ENCODE measurements at regions not wholly inside any gene's neighbourhood (a gene's known extent, or its start where the extent isn't known, plus 50 kb on each side); places are given as distances from the start of the nearest gene placed in this dataset.
"Not testable (repeated sequence)": the region's sequence is repeated elsewhere in the genome, so short reads cannot be mapped to it uniquely, and the experiment has no call there.

DNA sequence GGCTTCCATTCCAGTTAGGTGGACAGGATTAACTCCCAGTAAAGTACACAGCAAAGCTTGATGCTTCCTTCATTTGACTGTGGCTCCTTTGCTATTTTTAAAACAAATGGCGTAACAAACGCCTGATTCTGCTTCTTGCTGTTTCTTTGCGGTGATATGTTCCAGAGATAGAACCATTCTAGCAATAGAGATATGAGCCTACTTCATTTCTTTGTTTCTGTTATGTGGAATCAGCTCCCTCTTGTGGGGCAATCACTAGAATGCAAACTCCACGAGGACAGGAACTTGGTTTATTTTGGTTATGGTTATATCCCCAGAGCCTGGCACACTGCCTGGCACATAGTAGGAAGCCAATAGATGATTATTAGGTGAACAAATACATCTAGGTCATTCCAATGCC is 122.6 kb upstream of the SLC6A11 start:
- Histone ChIP-seq H3K27ac (ENCODE audit: low read depth, low read length) (no peak overlapping the region), H4K20me1 (ENCODE audit: low read depth, low read length) (no peaks in the 10 kb centered on the region), H3K27me3 (ENCODE audit: low read length) (no peaks in the 10 kb centered on the region), H3F3A (ENCODE audit: insufficient read depth) (no peaks in the 10 kb centered on the region), H3K9me2 (replicated peaks; ENCODE audit: insufficient read depth, low read length) (no peaks in the 10 kb centered on the region), H3K9ac (ENCODE audit: low read length) (no peak overlapping the region), H3K36me3 (ENCODE audit: low read length) (no peaks in the 10 kb centered on the region), H3K9me3 (ENCODE audit: insufficient read depth, low read length) (no peaks in the 10 kb centered on the region), H3K79me2 (ENCODE audit: insufficient read depth, low read length) (no peaks in the 10 kb centered on the region), H3K4me3 (ENCODE audit: insufficient read depth, low read length, poor library complexity, severe bottlenecking) (no peak overlapping the region), H3K4me2 (ENCODE audit: low read depth, low read length, poor library complexity, severe bottlenecking) (no peak overlapping the region), H2AFZ (ENCODE audit: low read depth, low read length, severe bottlenecking) (no peak overlapping the region)
- TF ChIP-seq, protein P1, sequence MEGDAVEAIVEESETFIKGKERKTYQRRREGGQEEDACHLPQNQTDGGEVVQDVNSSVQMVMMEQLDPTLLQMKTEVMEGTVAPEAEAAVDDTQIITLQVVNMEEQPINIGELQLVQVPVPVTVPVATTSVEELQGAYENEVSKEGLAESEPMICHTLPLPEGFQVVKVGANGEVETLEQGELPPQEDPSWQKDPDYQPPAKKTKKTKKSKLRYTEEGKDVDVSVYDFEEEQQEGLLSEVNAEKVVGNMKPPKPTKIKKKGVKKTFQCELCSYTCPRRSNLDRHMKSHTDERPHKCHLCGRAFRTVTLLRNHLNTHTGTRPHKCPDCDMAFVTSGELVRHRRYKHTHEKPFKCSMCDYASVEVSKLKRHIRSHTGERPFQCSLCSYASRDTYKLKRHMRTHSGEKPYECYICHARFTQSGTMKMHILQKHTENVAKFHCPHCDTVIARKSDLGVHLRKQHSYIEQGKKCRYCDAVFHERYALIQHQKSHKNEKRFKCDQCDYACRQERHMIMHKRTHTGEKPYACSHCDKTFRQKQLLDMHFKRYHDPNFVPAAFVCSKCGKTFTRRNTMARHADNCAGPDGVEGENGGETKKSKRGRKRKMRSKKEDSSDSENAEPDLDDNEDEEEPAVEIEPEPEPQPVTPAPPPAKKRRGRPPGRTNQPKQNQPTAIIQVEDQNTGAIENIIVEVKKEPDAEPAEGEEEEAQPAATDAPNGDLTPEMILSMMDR (IDR thresholded peaks at IDR 0.05; ENCODE audit: insufficient read depth, low read length, poor library complexity, severe bottlenecking) = no peak
- no peak for TF ChIP-seq EZH2phosphoT487 (conservative IDR thresholded peaks at IDR 0.05; ENCODE audit: low read length)

DNA sequence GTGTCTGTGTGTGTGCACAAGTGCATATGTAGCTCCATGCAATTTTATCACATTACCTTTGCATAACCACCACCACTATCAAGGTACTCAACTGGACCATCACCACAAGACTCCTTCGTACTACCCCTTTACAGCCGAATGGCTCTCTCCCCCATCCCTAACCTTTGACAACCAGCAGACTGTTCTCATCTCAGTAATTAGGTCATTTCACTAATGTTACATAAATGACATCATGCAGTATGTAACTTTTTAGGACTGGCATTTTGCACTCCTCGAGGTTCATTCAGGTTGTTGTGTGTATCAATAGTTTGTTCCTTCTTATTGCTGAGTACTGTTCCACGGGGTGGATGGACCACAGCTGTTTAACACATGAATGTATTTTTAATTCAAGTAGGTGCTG is 121.8 kb upstream of the SLC6A11 start:
- H3K36me3 ChIP-seq (ENCODE audit: low read length) = no peaks in the 10 kb centered on the region
- H3F3A ChIP-seq (ENCODE audit: insufficient read depth) = no peaks in the 10 kb centered on the region
- no peaks in the 10 kb centered on the region for H3K9me3 ChIP-seq (ENCODE audit: insufficient read depth, low read length)
- no peak overlapping the region for H3K9ac ChIP-seq (ENCODE audit: low read length)
- TF ChIP-seq, protein P1 (IDR thresholded peaks at IDR 0.05; ENCODE audit: insufficient read depth, low read length, poor library complexity, severe bottlenecking) = no peak
- no peak for TF ChIP-seq EZH2phosphoT487 (conservative IDR thresholded peaks at IDR 0.05; ENCODE audit: low read length)
- H3K9me2 ChIP-seq (replicated peaks; ENCODE audit: insufficient read depth, low read length) = no peaks in the 10 kb centered on the region
- H3K27ac ChIP-seq (ENCODE audit: low read depth, low read length) = no peak overlapping the region
- no peak overlapping the region for H2AFZ ChIP-seq (ENCODE audit: low read depth, low read length, severe bottlenecking)
- no peak overlapping the region for H3K4me2 ChIP-seq (ENCODE audit: low read depth, low read length, poor library complexity, severe bottlenecking)
- H3K4me3 ChIP-seq (ENCODE audit: insufficient read depth, low read length, poor library complexity, severe bottlenecking) = no peak overlapping the region
- no peaks in the 10 kb centered on the region for H4K20me1 ChIP-seq (ENCODE audit: low read depth, low read length)
- no peaks in the 10 kb centered on the region for H3K27me3 ChIP-seq (ENCODE audit: low read length)
- H3K79me2 ChIP-seq (ENCODE audit: insufficient read depth, low read length) = no peaks in the 10 kb centered on the region

DNA sequence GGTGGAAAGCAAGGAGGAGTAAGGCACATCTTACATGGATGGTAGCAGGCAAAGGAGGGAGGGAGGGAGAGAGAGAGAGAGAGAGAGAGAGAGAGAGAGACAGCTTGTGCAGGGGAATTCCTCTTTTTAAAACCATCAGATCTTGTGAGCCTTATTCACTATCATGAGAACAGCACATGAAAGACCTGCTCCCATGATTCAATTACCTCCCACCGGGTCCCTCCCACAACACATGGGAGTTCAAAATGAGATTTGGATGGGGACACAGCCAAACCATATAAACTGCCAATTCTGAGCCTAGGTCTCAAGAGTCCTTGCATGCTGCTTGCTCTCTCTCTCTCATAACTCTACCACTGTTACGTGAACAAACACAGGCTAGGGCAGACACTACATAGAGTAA is 120.8 kb upstream of the SLC6A11 start:
- H3K27ac ChIP-seq (ENCODE audit: low read depth, low read length); H3K36me3 ChIP-seq (ENCODE audit: low read length); H3K9me3 ChIP-seq (ENCODE audit: insufficient read depth, low read length); H3K9ac ChIP-seq (ENCODE audit: low read length); H3K79me2 ChIP-seq (ENCODE audit: insufficient read depth, low read length); H4K20me1 ChIP-seq (ENCODE audit: low read depth, low read length); H3K9me2 ChIP-seq (replicated peaks; ENCODE audit: insufficient read depth, low read length); H2AFZ ChIP-seq (ENCODE audit: low read depth, low read length, severe bottlenecking); H3K4me2 ChIP-seq (ENCODE audit: low read depth, low read length, poor library complexity, severe bottlenecking); H3K27me3 ChIP-seq (ENCODE audit: low read length); H3F3A ChIP-seq (ENCODE audit: insufficient read depth); H3K4me3 ChIP-seq (ENCODE audit: insufficient read depth, low read length, poor library complexity, severe bottlenecking): not testable (repeated sequence)

DNA sequence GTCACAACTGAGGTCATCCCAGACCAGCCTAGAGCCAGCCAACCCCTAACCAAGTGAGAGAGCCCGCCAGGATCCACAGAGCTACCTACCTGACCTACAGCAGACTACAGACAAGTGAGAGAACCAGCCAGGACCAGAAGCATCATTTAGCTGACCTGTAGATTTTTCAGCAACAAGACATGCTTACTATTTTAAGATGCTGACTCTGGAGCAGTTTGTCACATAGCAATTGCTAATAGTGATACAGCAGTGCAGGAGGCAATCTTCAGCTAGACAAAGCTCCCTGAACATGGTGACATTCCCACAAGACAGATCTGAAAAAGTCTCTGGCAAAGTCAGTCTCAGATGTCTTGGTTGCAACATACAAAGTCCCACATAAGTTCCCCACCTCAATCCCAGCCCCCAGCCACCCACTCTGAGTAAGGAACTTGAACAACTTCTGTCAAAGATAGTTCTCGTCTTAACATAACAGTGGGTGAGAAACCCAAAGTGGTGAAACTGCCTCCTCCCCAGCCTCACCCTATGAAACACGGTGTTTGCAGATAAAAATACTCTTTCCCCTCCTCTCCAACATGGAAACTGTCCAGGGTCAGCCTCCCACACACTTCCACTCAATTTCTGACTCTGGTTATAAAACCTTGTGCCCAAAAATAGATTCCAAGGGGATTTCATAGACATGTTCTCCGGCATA is 120.3 kb upstream of the SLC6A11 start:
- Histone ChIP-seq H2AFZ (ENCODE audit: low read depth, low read length, severe bottlenecking) (no peak overlapping the region), H3K9me2 (replicated peaks; ENCODE audit: insufficient read depth, low read length) (no peaks in the 10 kb centered on the region), H3K79me2 (ENCODE audit: insufficient read depth, low read length) (no peaks in the 10 kb centered on the region), H3K9ac (ENCODE audit: low read length) (no peak overlapping the region), H3K4me3 (ENCODE audit: insufficient read depth, low read length, poor library complexity, severe bottlenecking) (no peak overlapping the region), H3K27ac (ENCODE audit: low read depth, low read length) (no peak overlapping the region), H3K36me3 (ENCODE audit: low read length) (no peaks in the 10 kb centered on the region), H3K4me2 (ENCODE audit: low read depth, low read length, poor library complexity, severe bottlenecking) (no peak overlapping the region), H3K27me3 (ENCODE audit: low read length) (no peaks in the 10 kb centered on the region), H3K9me3 (ENCODE audit: insufficient read depth, low read length) (no peaks in the 10 kb centered on the region), H4K20me1 (ENCODE audit: low read depth, low read length) (no peaks in the 10 kb centered on the region), H3F3A (ENCODE audit: insufficient read depth) (no peaks in the 10 kb centered on the region)
- no peak for TF ChIP-seq EZH2phosphoT487 (conservative IDR thresholded peaks at IDR 0.05; ENCODE audit: low read length)
- TF ChIP-seq, protein P1 (IDR thresholded peaks at IDR 0.05; ENCODE audit: insufficient read depth, low read length, poor library complexity, severe bottlenecking) = no peak

Data from SU-DHL-6 (cell line).